Endothelial cell of hepatic sinusoid (primary cell): ENCODE measurements at regions not wholly inside any gene's neighbourhood (a gene's known extent, or its start where the extent isn't known, plus 50 kb on each side); places are given as distances from the start of the nearest gene placed in this dataset.
"Not testable (repeated sequence)": the region's sequence is repeated elsewhere in the genome, so short reads cannot be mapped to it uniquely, and the experiment has no call there.

ENCODE experiments used
- in situ Hi-C: cut with HindIII; loops from 2 replicates; pipeline ENCODE4 v1.10.0; 2017; ENCODE audit warnings: low sequenced_read_pairs

- in situ Hi-C loops: no loop called here
Observed at GRCh38 chr12:114194066-114194465, 211.9 kb downstream of the TBX5 start.

- in situ Hi-C loops: no loop called here
Observed at GRCh38 chr12:114193474-114193873, 212.5 kb downstream of the TBX5 start.

- in situ Hi-C loops: no loop called here
Observed at GRCh38 chr12:114192549-114192948, 213.4 kb downstream of the TBX5 start.

- in situ Hi-C loops: no loop called here
Observed at GRCh38 chr12:114192013-114192412, 213.9 kb downstream of the TBX5 start.

GRCh38 chr12:114191581-114191980, 214.4 kb downstream of the TBX5 start:
- in situ Hi-C loops: no loop called here

- in situ Hi-C loops: no loop called here
Observed at GRCh38 chr12:114190971-114191370, 215.0 kb downstream of the TBX5 start.

- in situ Hi-C loops: no loop called here
Observed at GRCh38 chr12:114189266-114189665, 216.7 kb downstream of the TBX5 start.

GRCh38 chr12:114186241-114187002, 219.5 kb downstream of the TBX5 start:
- in situ Hi-C loops: no loop called here

GRCh38 chr12:114185036-114185435, 218.9 kb upstream of the RBM19 start:
- in situ Hi-C loops: no loop called here

- in situ Hi-C loops: loop anchor here (10.0 kb wide), 2 partner anchors 60 to 320 kb away; no protein-coding TSS in a partner anchor
Observed at GRCh38 chr12:114174326-114174725, 208.2 kb upstream of the RBM19 start.

- in situ Hi-C loops: loop anchor here (10.0 kb wide), 2 partner anchors 63 to 323 kb away; no protein-coding TSS in a partner anchor
Observed at GRCh38 chr12:114172135-114172534, 206.0 kb upstream of the RBM19 start.

- in situ Hi-C loops: no loop called here
Observed at GRCh38 chr12:114168061-114168460, 201.9 kb upstream of the RBM19 start.

GRCh38 chr12:114167431-114167830, 201.3 kb upstream of the RBM19 start:
- in situ Hi-C loops: no loop called here

GRCh38 chr12:114166362-114166761, 200.2 kb upstream of the RBM19 start:
- in situ Hi-C loops: no loop called here

GRCh38 chr12:114165921-114166320, 199.8 kb upstream of the RBM19 start:
- in situ Hi-C loops: no loop called here

GRCh38 chr12:114164351-114164750, 198.2 kb upstream of the RBM19 start:
- in situ Hi-C loops: no loop called here

GRCh38 chr12:114163771-114164170, 197.6 kb upstream of the RBM19 start:
- in situ Hi-C loops: no loop called here

GRCh38 chr12:114160445-114160844, 194.3 kb upstream of the RBM19 start:
- in situ Hi-C loops: no loop called here

- in situ Hi-C loops: no loop called here
Observed at GRCh38 chr12:114152890-114153289, 186.8 kb upstream of the RBM19 start.

- in situ Hi-C loops: no loop called here
Observed at GRCh38 chr12:114152066-114152465, 185.9 kb upstream of the RBM19 start.

- in situ Hi-C loops: not testable (repeated sequence)
Observed at GRCh38 chr12:114150584-114150983, 184.5 kb upstream of the RBM19 start.

GRCh38 chr12:114141921-114142564, 175.9 kb upstream of the RBM19 start:
- in situ Hi-C loops: no loop called here
